ENCODE measurements at regions not wholly inside any gene's neighbourhood (a gene's known extent, or its start where the extent isn't known, plus 50 kb on each side); places are given as distances from the start of the nearest gene placed in this dataset.

GRCh38 chr9:61673664-61674381 lies 484.0 kb downstream of the SPATA31A7 start:
- no peaks in the 10 kb centered on the region for H3K23me2 ChIP-seq (ENCODE audit: low read depth, low read length)
- H3K27ac ChIP-seq (ENCODE audit: low read depth, low read length): no peak overlapping the region
- H3K56ac ChIP-seq (replicated peaks; ENCODE audit: insufficient read length, low read depth, low read length): no peak overlapping the region
- H2BK12ac ChIP-seq (ENCODE audit: low read depth, low read length): no peak overlapping the region
- no peak overlapping the region for H3K4me2 ChIP-seq (ENCODE audit: insufficient read depth in 1 of 2, low read depth in 2 of 2, low read length in 2 of 2)
- no peak overlapping the region for H3K4ac ChIP-seq (replicated peaks; ENCODE audit: insufficient read length, low read depth, low read length)
- H4K91ac ChIP-seq (replicated peaks; ENCODE audit: insufficient read length, low read length): no peak overlapping the region
- no peak for FAIRE-seq
- no peak for DNase-seq (ENCODE audit: low read depth in 1 of 2, low spot score in 2 of 2)
- H4K20me1 ChIP-seq (replicated peaks in 1 of 2; ENCODE audit: control insufficient read depth in 1 of 2, insufficient read depth in 2 of 2, low read length in 2 of 2): no peaks in the 10 kb centered on the region
- H3K79me2 ChIP-seq (ENCODE audit: control insufficient read depth in 1 of 2, insufficient read depth in 2 of 2, low read length in 2 of 2): no peaks in the 10 kb centered on the region
- no peaks in the 10 kb centered on the region for H3K79me1 ChIP-seq (ENCODE audit: low read depth, low read length)
- H4K8ac ChIP-seq (ENCODE audit: extremely low read depth, insufficient read depth, low read length): no peak overlapping the region
- no peak overlapping the region for H2BK20ac ChIP-seq (ENCODE audit: low read length)
- TF ChIP-seq HDAC6 (IDR thresholded peaks at IDR 0.05; ENCODE audit: low read depth, low read length) (no peak), CHD2 (IDR thresholded peaks at IDR 0.05; ENCODE audit: low read length) (no peak), EGR1 (IDR thresholded peaks at IDR 0.05; ENCODE audit: borderline replicate concordance, low read depth, low read length) (no peak)
- H2BK120ac ChIP-seq (replicated peaks; ENCODE audit: low read depth, low read length): no peak overlapping the region
- POLR2A ChIA-PET (ENCODE audit: partially characterized antibody): no interaction called here
- no peaks in the 10 kb centered on the region for H3K4me1 ChIP-seq (replicated peaks in 1 of 4; ENCODE audit: control insufficient read depth in 3 of 4, insufficient read depth in 4 of 4, low read length in 3 of 4)
- no peak overlapping the region for H2BK15ac ChIP-seq (ENCODE audit: low read length)
- H3K18ac ChIP-seq (ENCODE audit: extremely low read depth, low read length): no peak overlapping the region
- 94% methylated on average over 28 of the region's 39 CpGs; no CpG with 5 or more reads in 1 of the 2 experiments for WGBS, 2 experiments (ENCODE audit: extremely low coverage in 1 of 2, insufficient coverage in 1 of 2, insufficient read length in 1 of 2, insufficient replicate concordance in 2 of 2, low coverage in 1 of 2, low lambda C conversion rate in 2 of 2, missing lambda C conversion rate in 1 of 2)
- no peak overlapping the region for H2AK5ac ChIP-seq (ENCODE audit: low read depth, low read length)
- no peaks in the 10 kb centered on the region for H3K27me3 ChIP-seq (replicated peaks in 1 of 4; ENCODE audit: control insufficient read depth in 3 of 4, extremely low read depth in 1 of 4, insufficient read depth in 3 of 4, low read length in 3 of 4)
- H3K36me3 ChIP-seq (ENCODE audit: control insufficient read depth in 2 of 4, insufficient read depth in 4 of 4, low read length in 3 of 4): no peaks in the 10 kb centered on the region
- H2AFZ ChIP-seq (ENCODE audit: low read length): no peak overlapping the region
- H4K5ac ChIP-seq (ENCODE audit: insufficient read length, low read depth, low read length): no peak overlapping the region
- CTCF ChIA-PET (ENCODE audit: partially characterized antibody): no interaction called here
- H3K23ac ChIP-seq (ENCODE audit: insufficient read length): no peak overlapping the region
- no peak overlapping the region for H3K4me3 ChIP-seq (ENCODE audit: extremely low read depth in 1 of 4, insufficient read depth in 2 of 4, low read depth in 3 of 4, low read length in 4 of 4)
- no peak overlapping the region for H2BK5ac ChIP-seq (ENCODE audit: low read depth, low read length)
- H3K9ac ChIP-seq (replicated peaks in 1 of 4; ENCODE audit: extremely low read depth in 1 of 4, low read depth in 3 of 4, low read length in 3 of 4): no peak overlapping the region
- peaks cover 9 to 64% of the 10 kb centered on the region in 2 experiments; a peak in 3 of 4 replicates for H3K9me3 ChIP-seq (ENCODE audit: insufficient read depth in 2 of 2, low read depth in 1 of 2, low read length in 1 of 2)
- H3K14ac ChIP-seq (ENCODE audit: insufficient read length): no peak overlapping the region

All from H1 (cell line).